NCI-H1092 (cell line): ENCODE measurements at regions not wholly inside any gene's neighbourhood (a gene's known extent, or its start where the extent isn't known, plus 50 kb on each side); places are given as distances from the start of the nearest gene placed in this dataset.
A peak's percentile ranks its signal among the peaks of the same experiment; 100 is the strongest.
"Not testable (repeated sequence)": the region's sequence is repeated elsewhere in the genome, so short reads cannot be mapped to it uniquely, and the experiment has no call there.

ENCODE experiments used
- DNase-seq: peaks from one replicate; lab custom pipeline; 2025; lab: John Stamatoyannopoulos, UW

GRCh38 chr14:81584495-81584894 lies 50.8 kb upstream of the SEL1L start:
- DNase-seq, result no peak

- DNase-seq, result no peak
Observed at GRCh38 chr14:81589381-81590065, 55.9 kb upstream of the SEL1L start.

- DNase-seq, result no peak
Observed at GRCh38 chr14:81591266-81591665, 57.6 kb upstream of the SEL1L start.

GRCh38 chr14:81594012-81594411 lies 60.4 kb upstream of the SEL1L start:
- DNase-seq, result no peak

- no peak for DNase-seq
Observed at GRCh38 chr14:81605660-81606059, 72.0 kb upstream of the SEL1L start.

GRCh38 chr14:81613341-81614045 lies 79.8 kb upstream of the SEL1L start:
- DNase-seq, result no peak

GRCh38 chr14:81614302-81614701 lies 80.6 kb upstream of the SEL1L start:
- not testable (repeated sequence) for DNase-seq

GRCh38 chr14:81618695-81619094 lies 85.0 kb upstream of the SEL1L start:
- no peak for DNase-seq

GRCh38 chr14:81619816-81620215 lies 86.2 kb upstream of the SEL1L start:
- DNase-seq, result no peak

GRCh38 chr14:81623771-81624396 lies 90.2 kb upstream of the SEL1L start:
- not testable (repeated sequence) for DNase-seq

- peak; percentile 4 for DNase-seq
Observed at GRCh38 chr14:81625343-81625742, 91.7 kb upstream of the SEL1L start.

- no peak for DNase-seq
Observed at GRCh38 chr14:81632157-81632556, 98.5 kb upstream of the SEL1L start.

- no peak for DNase-seq
Observed at GRCh38 chr14:81633496-81633895, 99.8 kb upstream of the SEL1L start.

GRCh38 chr14:81637639-81638038 lies 104.0 kb upstream of the SEL1L start:
- no peak for DNase-seq

- no peak for DNase-seq
Observed at GRCh38 chr14:81638656-81639280, 105.1 kb upstream of the SEL1L start.

- DNase-seq, result no peak
Observed at GRCh38 chr14:81653626-81654025, 120.0 kb upstream of the SEL1L start.

GRCh38 chr14:81655423-81656314 lies 122.0 kb upstream of the SEL1L start:
- DNase-seq, result no peak

- DNase-seq, result no peak
Observed at GRCh38 chr14:81656811-81657210, 123.2 kb upstream of the SEL1L start.

GRCh38 chr14:81662066-81662465 lies 128.4 kb upstream of the SEL1L start:
- DNase-seq, result no peak

GRCh38 chr14:81662570-81663197 lies 129.0 kb upstream of the SEL1L start:
- no peak for DNase-seq

GRCh38 chr14:81668626-81669274 lies 135.1 kb upstream of the SEL1L start:
- no peak for DNase-seq
